ENCODE measurements at regions not wholly inside any gene's neighbourhood (a gene's known extent, or its start where the extent isn't known, plus 50 kb on each side); places are given as distances from the start of the nearest gene placed in this dataset.
"Not testable (repeated sequence)": the region's sequence is repeated elsewhere in the genome, so short reads cannot be mapped to it uniquely, and the experiment has no call there.

DNA sequence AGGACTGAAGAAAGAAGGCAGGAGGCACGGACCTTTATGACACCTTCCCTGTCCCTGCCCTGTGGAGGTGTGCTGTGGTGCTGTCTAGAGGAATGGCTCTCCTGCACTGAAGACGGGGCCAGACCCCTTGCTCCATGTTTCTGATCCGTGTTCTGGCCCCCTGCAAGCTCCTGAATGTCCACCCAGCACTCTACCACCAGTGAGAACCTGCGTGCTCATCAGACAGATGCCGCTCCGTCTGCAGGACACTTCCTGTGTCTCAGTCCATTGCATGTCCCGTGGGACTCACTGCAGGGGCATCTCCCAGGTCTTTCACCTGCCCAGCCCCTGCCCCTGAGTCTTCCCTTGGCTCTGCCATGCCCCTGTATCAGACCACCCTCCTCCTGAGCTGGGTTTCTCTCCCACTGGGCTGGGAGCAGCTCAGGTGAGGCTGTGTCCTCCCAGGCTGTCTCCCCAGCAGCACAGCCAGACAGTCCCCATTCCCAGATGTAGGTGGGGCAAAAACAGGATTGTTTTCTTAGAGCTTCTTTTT, 278.3 kb upstream of the ZNF32 start:
- Histone ChIP-seq H3K27me3 (replicated peaks; ENCODE audit: control insufficient read depth, insufficient read depth, low read length) (peaks cover 7% of the 10 kb centered on the region), H3K4me1 (ENCODE audit: control insufficient read depth, insufficient read depth, low read length) (peaks cover 12% of the 10 kb centered on the region), H3K9ac (ENCODE audit: low read length) (no peak overlapping the region), H3K4me3 (ENCODE audit: low read length) (no peak overlapping the region), H3K36me3 (ENCODE audit: control insufficient read depth, insufficient read depth, low read length, severe bottlenecking) (no peaks in the 10 kb centered on the region), H3K9me3 (ENCODE audit: control insufficient read depth, low read length) (no peaks in the 10 kb centered on the region)
- DNase-seq (ENCODE audit: low read depth) = no peak

DNA sequence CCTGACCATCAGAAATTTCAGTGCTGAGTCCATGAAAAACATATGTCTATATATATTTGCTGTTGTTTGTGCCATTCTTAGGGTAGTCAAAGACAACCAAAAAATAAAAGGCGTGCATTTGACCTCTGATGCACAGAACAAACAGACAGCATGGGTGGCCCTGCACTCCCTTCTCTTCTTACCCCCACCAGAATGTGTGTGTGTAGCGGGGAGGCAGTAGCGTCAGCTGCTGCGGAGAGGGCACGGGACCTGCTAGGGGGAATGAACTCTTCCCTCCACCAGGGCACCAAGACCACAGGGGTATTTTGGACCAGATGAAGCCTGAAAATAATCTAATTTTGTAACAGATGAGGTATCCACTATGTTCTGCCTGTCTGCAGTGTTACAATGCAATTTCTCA, 277.7 kb upstream of the ZNF32 start:
- peaks cover 7% of the 10 kb centered on the region for H3K27me3 ChIP-seq (replicated peaks; ENCODE audit: control insufficient read depth, insufficient read depth, low read length)
- H3K9me3 ChIP-seq (ENCODE audit: control insufficient read depth, low read length) = no peaks in the 10 kb centered on the region
- H3K4me1 ChIP-seq (ENCODE audit: control insufficient read depth, insufficient read depth, low read length) = peaks cover 6% of the 10 kb centered on the region
- H3K9ac ChIP-seq (ENCODE audit: low read length) = no peak overlapping the region
- H3K4me3 ChIP-seq (ENCODE audit: low read length) = no peak overlapping the region
- DNase-seq (ENCODE audit: low read depth) = no peak
- no peaks in the 10 kb centered on the region for H3K36me3 ChIP-seq (ENCODE audit: control insufficient read depth, insufficient read depth, low read length, severe bottlenecking)

DNA sequence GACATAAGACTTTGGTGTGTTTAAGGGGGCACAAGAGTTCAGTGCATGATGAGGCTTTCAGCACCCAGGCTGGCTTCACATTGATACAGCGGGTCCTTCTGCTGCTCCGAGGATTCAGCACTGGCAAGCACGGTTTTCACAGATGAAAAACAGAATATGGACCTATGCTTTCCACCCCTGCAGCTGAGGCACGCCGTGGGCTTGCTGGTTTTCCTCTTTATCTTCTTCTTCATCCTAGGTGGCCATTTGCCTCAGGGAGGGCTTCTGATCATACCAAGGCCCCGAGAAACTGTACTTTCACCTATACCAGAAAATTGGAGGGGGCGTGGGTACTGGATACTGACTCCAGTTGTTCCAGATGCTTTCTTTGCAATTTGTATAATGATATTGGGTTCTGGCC, 277.1 kb upstream of the ZNF32 start:
- Histone ChIP-seq H3K9me3 (ENCODE audit: control insufficient read depth, low read length) (no peaks in the 10 kb centered on the region), H3K36me3 (ENCODE audit: control insufficient read depth, insufficient read depth, low read length, severe bottlenecking) (no peaks in the 10 kb centered on the region), H3K4me1 (ENCODE audit: control insufficient read depth, insufficient read depth, low read length) (peaks cover 1% of the 10 kb centered on the region), H3K9ac (ENCODE audit: low read length) (no peak overlapping the region), H3K4me3 (ENCODE audit: low read length) (no peak overlapping the region), H3K27me3 (replicated peaks; ENCODE audit: control insufficient read depth, insufficient read depth, low read length) (peaks cover 7% of the 10 kb centered on the region)
- no peak for DNase-seq (ENCODE audit: low read depth)

- no peaks in the 10 kb centered on the region for H3K4me1 ChIP-seq (ENCODE audit: control insufficient read depth, insufficient read depth, low read length)
- peaks cover 4% of the 10 kb centered on the region for H3K9me3 ChIP-seq (ENCODE audit: control insufficient read depth, low read length)
- no peak for DNase-seq (ENCODE audit: low read depth)
- H3K9ac ChIP-seq (ENCODE audit: low read length) = no peak overlapping the region
- H3K36me3 ChIP-seq (ENCODE audit: control insufficient read depth, insufficient read depth, low read length, severe bottlenecking) = no peaks in the 10 kb centered on the region
- peaks cover 7% of the 10 kb centered on the region for H3K27me3 ChIP-seq (replicated peaks; ENCODE audit: control insufficient read depth, insufficient read depth, low read length)
- no peak overlapping the region for H3K4me3 ChIP-seq (ENCODE audit: low read length)
These were observed 274.6 kb upstream of the ZNF32 start for GRCh38 chr10:43923328-43923727.

GRCh38 chr10:43922335-43923280, 273.9 kb upstream of the ZNF32 start:
- no peak for DNase-seq (ENCODE audit: low read depth)
- H3K9me3 ChIP-seq (ENCODE audit: control insufficient read depth, low read length) = peaks cover 4% of the 10 kb centered on the region

DNA sequence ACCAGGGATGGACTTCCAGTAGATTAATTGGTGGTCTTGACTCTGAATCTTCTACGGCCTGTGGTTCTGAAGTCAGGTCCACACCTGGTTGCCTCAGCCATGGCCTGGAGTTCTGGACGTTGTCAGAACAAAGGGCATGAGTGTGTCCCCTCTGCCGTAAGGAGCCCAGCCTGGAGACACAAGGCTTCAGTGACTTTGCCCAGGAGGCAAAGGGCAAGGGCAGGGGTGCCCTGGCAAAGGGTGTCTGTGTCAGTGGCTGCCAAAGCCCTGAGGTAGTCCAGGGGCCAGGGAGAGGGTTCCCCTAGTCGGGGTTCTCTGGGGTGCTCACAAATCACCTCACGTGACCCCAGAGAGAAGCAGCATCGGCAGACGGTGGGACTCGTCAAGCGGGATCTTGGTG, 273.2 kb upstream of the ZNF32 start:
- Histone ChIP-seq H3K4me3 (ENCODE audit: low read length) (no peak overlapping the region), H3K9me3 (ENCODE audit: control insufficient read depth, low read length) (peaks cover 4% of the 10 kb centered on the region), H3K36me3 (ENCODE audit: control insufficient read depth, insufficient read depth, low read length, severe bottlenecking) (no peaks in the 10 kb centered on the region), H3K4me1 (ENCODE audit: control insufficient read depth, insufficient read depth, low read length) (no peaks in the 10 kb centered on the region), H3K9ac (ENCODE audit: low read length) (no peak overlapping the region), H3K27me3 (replicated peaks; ENCODE audit: control insufficient read depth, insufficient read depth, low read length) (no peaks in the 10 kb centered on the region)
- no peak for DNase-seq (ENCODE audit: low read depth)

More at GRCh38 chr10:43922335-43923280, 273.9 kb upstream of the ZNF32 start:
- H3K4me3 ChIP-seq (ENCODE audit: low read length) = no peak overlapping the region
- no peak overlapping the region for H3K9ac ChIP-seq (ENCODE audit: low read length)
- H3K36me3 ChIP-seq (ENCODE audit: control insufficient read depth, insufficient read depth, low read length, severe bottlenecking) = no peaks in the 10 kb centered on the region
- H3K4me1 ChIP-seq (ENCODE audit: control insufficient read depth, insufficient read depth, low read length) = no peaks in the 10 kb centered on the region
- peaks cover 6% of the 10 kb centered on the region for H3K27me3 ChIP-seq (replicated peaks; ENCODE audit: control insufficient read depth, insufficient read depth, low read length)

DNA sequence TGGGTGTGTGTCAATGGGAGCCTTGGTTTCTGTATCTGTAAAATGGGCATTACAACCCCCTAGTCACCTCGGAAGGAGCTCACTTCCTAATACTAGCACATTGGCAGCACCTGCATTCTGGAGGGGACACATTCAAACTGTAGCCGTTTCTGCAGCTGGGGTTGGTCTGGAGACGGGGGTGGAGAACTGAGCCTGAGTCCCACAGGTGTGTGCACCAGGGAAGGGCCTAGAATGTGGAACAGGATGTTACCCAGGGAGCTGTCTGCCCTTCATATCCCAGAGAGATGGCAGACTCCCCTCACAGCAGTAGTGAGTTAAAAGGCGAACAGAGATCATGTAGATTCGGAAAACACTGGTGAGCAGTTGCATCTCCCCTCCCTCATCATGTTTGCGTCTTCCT, 272.8 kb upstream of the ZNF32 start:
- no peak overlapping the region for H3K4me3 ChIP-seq (ENCODE audit: low read length)
- H3K9me3 ChIP-seq (ENCODE audit: control insufficient read depth, low read length) = peaks cover 4% of the 10 kb centered on the region
- no peak overlapping the region for H3K9ac ChIP-seq (ENCODE audit: low read length)
- no peaks in the 10 kb centered on the region for H3K27me3 ChIP-seq (replicated peaks; ENCODE audit: control insufficient read depth, insufficient read depth, low read length)
- no peaks in the 10 kb centered on the region for H3K36me3 ChIP-seq (ENCODE audit: control insufficient read depth, insufficient read depth, low read length, severe bottlenecking)
- no peak for DNase-seq (ENCODE audit: low read depth)
- H3K4me1 ChIP-seq (ENCODE audit: control insufficient read depth, insufficient read depth, low read length) = no peaks in the 10 kb centered on the region

DNA sequence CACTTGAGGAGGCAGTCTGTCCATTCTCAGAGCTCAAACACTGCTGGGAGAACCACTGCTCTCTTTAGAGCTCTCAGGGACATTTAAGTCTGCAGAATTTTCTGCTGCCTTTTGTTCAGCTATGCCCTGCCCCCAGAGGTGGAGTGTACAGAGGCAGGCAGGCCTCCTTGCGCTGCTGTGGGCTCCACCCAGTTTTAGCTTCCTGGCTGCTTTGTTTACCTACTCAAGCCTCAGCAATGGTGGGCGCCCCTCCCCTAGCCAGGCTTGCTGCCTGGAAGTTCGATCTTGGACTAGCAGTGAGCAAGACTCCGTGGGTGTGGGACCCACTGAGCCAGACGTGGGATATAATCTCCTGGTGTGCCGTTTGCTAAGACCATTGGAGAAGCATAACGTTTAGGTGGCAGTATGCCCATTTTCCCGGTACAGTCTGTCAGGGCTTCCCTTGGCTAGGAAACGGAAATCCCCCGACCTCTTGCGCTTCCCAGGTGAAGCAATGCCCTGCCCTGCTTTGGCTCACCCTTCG, 271.6 kb upstream of the ZNF32 start:
- H3K36me3 ChIP-seq (ENCODE audit: control insufficient read depth, insufficient read depth, low read length, severe bottlenecking); H3K4me1 ChIP-seq (ENCODE audit: control insufficient read depth, insufficient read depth, low read length); H3K27me3 ChIP-seq (replicated peaks; ENCODE audit: control insufficient read depth, insufficient read depth, low read length); H3K9me3 ChIP-seq (ENCODE audit: control insufficient read depth, low read length); DNase-seq (ENCODE audit: low read depth); H3K4me3 ChIP-seq (ENCODE audit: low read length); H3K9ac ChIP-seq (ENCODE audit: low read length): not testable (repeated sequence)

- Histone ChIP-seq H3K9ac (ENCODE audit: low read length) (no peak overlapping the region), H3K4me3 (ENCODE audit: low read length) (no peak overlapping the region), H3K36me3 (ENCODE audit: control insufficient read depth, insufficient read depth, low read length, severe bottlenecking) (no peaks in the 10 kb centered on the region), H3K4me1 (ENCODE audit: control insufficient read depth, insufficient read depth, low read length) (peaks cover 10% of the 10 kb centered on the region), H3K27me3 (replicated peaks; ENCODE audit: control insufficient read depth, insufficient read depth, low read length) (no peaks in the 10 kb centered on the region), H3K9me3 (ENCODE audit: control insufficient read depth, low read length) (no peaks in the 10 kb centered on the region)
- DNase-seq (ENCODE audit: low read depth) = no peak
These were observed 265.1 kb upstream of the ZNF32 start for GRCh38 chr10:43913676-43914235.

- no peaks in the 10 kb centered on the region for H3K9me3 ChIP-seq (ENCODE audit: control insufficient read depth, low read length)
- peaks cover 10% of the 10 kb centered on the region for H3K4me1 ChIP-seq (ENCODE audit: control insufficient read depth, insufficient read depth, low read length)
- H3K9ac ChIP-seq (ENCODE audit: low read length) = no peak overlapping the region
- no peaks in the 10 kb centered on the region for H3K27me3 ChIP-seq (replicated peaks; ENCODE audit: control insufficient read depth, insufficient read depth, low read length)
- no peak overlapping the region for H3K4me3 ChIP-seq (ENCODE audit: low read length)
- H3K36me3 ChIP-seq (ENCODE audit: control insufficient read depth, insufficient read depth, low read length, severe bottlenecking) = no peaks in the 10 kb centered on the region
- no peak for DNase-seq (ENCODE audit: low read depth)
These were observed 263.8 kb upstream of the ZNF32 start for GRCh38 chr10:43912469-43912868.

GRCh38 chr10:43906490-43906889, 257.8 kb upstream of the ZNF32 start:
- Histone ChIP-seq H3K9ac (ENCODE audit: low read length) (peak overlapping the region; percentile 19), H3K4me3 (ENCODE audit: low read length) (no peak overlapping the region), H3K4me1 (ENCODE audit: control insufficient read depth, insufficient read depth, low read length) (peaks cover 36% of the 10 kb centered on the region), H3K36me3 (ENCODE audit: control insufficient read depth, insufficient read depth, low read length, severe bottlenecking) (no peaks in the 10 kb centered on the region), H3K9me3 (ENCODE audit: control insufficient read depth, low read length) (no peaks in the 10 kb centered on the region), H3K27me3 (replicated peaks; ENCODE audit: control insufficient read depth, insufficient read depth, low read length) (peaks cover 10% of the 10 kb centered on the region)
- no peak for DNase-seq (ENCODE audit: low read depth)

Measured in adipocyte (in vitro differentiated cells).